Left forelimb (tissue), 1 donor: ENCODE measurements at regions not wholly inside any gene's neighbourhood (a gene's known extent, or its start where the extent isn't known, plus 50 kb on each side); places are given as distances from the start of the nearest gene placed in this dataset.

Experiments used
- DNase-seq: peaks from one replicate; pipeline ENCODE4 v3.0.0-alpha.2; 2018; ENCODE audit warnings: low spot score

GRCh38 chr14:28695109-28695508, 71.5 kb upstream of the FOXG1 start:
- DNase-seq: no peak

GRCh38 chr14:28701733-28702132, 64.9 kb upstream of the FOXG1 start:
- DNase-seq: no peak

GRCh38 chr14:28703482-28703881, 63.1 kb upstream of the FOXG1 start:
- no peak for DNase-seq

GRCh38 chr14:28704153-28704552, 62.4 kb upstream of the FOXG1 start:
- no peak for DNase-seq

GRCh38 chr14:28707814-28708213, 58.8 kb upstream of the FOXG1 start:
- DNase-seq: no peak

- no peak for DNase-seq
Measured at GRCh38 chr14:28709571-28710305, 56.8 kb upstream of the FOXG1 start.
